GM23338 (cell line): ENCODE measurements at regions not wholly inside any gene's neighbourhood (a gene's known extent, or its start where the extent isn't known, plus 50 kb on each side); places are given as distances from the start of the nearest gene placed in this dataset.

Experiments used
- ATAC-seq: fragments of 200-7000 bp; cut with Tn5 transposase; 3 replicates; pipeline ENCODE4 v1.9.1; 2020
- DNase-seq: peaks from one replicate; pipeline ENCODE4 v3.0.0-alpha.2; 2015; ENCODE audit warnings: low spot score
- H2AFZ ChIP-seq: fragments of 200-600 bp; sonication (generic); 2 replicates; pipeline ENCODE4 v1.8.0; 2016; ENCODE audit warnings: antibody characterized with exemption, mild to moderate bottlenecking, moderate library complexity
- H3F3A ChIP-seq: fragments of 200-600 bp; sonication (generic); replicated peaks from 2 replicates; pipeline ENCODE4 v1.8.0; 2017; ENCODE audit warnings: antibody characterized with exemption, mixed run types, low read depth
- H3K27ac ChIP-seq: fragments of 200-600 bp; sonication (generic); 2 replicates; pipeline ENCODE4 v1.6.1; 2016; ENCODE audit warnings: low read depth
- H3K27me3 ChIP-seq: fragments of 200-600 bp; sonication (generic); 2 replicates; pipeline ENCODE4 v1.8.0; 2016; ENCODE audit warnings: mild to moderate bottlenecking, mixed run types, moderate library complexity; ENCODE audit not compliant: insufficient read depth
- H3K36me3 ChIP-seq: fragments of 200-600 bp; sonication (generic); 2 replicates; pipeline ENCODE4 v1.8.0; 2016; ENCODE audit warnings: mild to moderate bottlenecking; ENCODE audit not compliant: insufficient read depth
- H3K4me1 ChIP-seq: fragments of 200-600 bp; sonication (generic); 2 replicates; pipeline ENCODE4 v1.8.0; 2016; ENCODE audit warnings: mild to moderate bottlenecking, moderate library complexity; ENCODE audit not compliant: insufficient read depth
- H3K4me2 ChIP-seq: fragments of 200-600 bp; sonication (generic); 2 replicates; pipeline ENCODE4 v1.7.1; 2017; ENCODE audit warnings: mixed run types
- H3K4me3 ChIP-seq: fragments of 200-600 bp; sonication (generic); 2 replicates; pipeline ENCODE4 v1.6.1; 2016; ENCODE audit warnings: mixed run types
- H3K79me2 ChIP-seq: fragments of 200-600 bp; sonication (generic); replicated peaks from 2 replicates; pipeline ENCODE4 v1.8.0; 2017; ENCODE audit warnings: mild to moderate bottlenecking; ENCODE audit not compliant: insufficient read depth
- H3K9me2 ChIP-seq: fragments of 200-600 bp; sonication (generic); 2 replicates; pipeline ENCODE4 v1.8.0; 2017; ENCODE audit not compliant: insufficient read depth
- H4K20me1 ChIP-seq: fragments of 200-600 bp; sonication (generic); replicated peaks from 2 replicates; pipeline ENCODE4 v1.8.0; 2017; ENCODE audit warnings: mild to moderate bottlenecking; ENCODE audit not compliant: insufficient read depth
- H3K27ac Mint-ChIP-seq: 2 replicates; pipeline ENCODE4 v1.8.0; 2020; ENCODE audit warnings: inconsistent platforms, mild to moderate bottlenecking, moderate library complexity, mixed read lengths
- H3K27me3 Mint-ChIP-seq: 3 replicates; pipeline ENCODE4 v1.8.0; 2022; ENCODE audit warnings: low read depth, mild to moderate bottlenecking, moderate library complexity, mixed read lengths, inconsistent platforms; ENCODE audit not compliant: insufficient read depth, poor library complexity
- H3K36me3 Mint-ChIP-seq: 3 replicates; pipeline ENCODE4 v1.8.0; 2021; ENCODE audit warnings: low read depth, mild to moderate bottlenecking, inconsistent platforms, moderate library complexity, mixed read lengths
- H3K4me1 Mint-ChIP-seq: 3 replicates; pipeline ENCODE4 v1.8.0; 2020; ENCODE audit warnings: mild to moderate bottlenecking, inconsistent platforms, mixed read lengths
- H3K4me3 Mint-ChIP-seq: 3 replicates; pipeline ENCODE4 v1.8.0; 2021; ENCODE audit warnings: moderate library complexity, mild to moderate bottlenecking, inconsistent platforms, mixed read lengths
- H3K9me3 Mint-ChIP-seq: 3 replicates; pipeline ENCODE4 v1.8.0; 2020; ENCODE audit warnings: moderate library complexity, mild to moderate bottlenecking, inconsistent platforms, mixed read lengths
- CREB1 ChIP-seq: fragments of 250-450 bp; sonication (Bioruptor Pico); IDR thresholded peaks from 2 replicates; pipeline ENCODE4 v1.5.0; 2020; ENCODE audit warnings: low read depth, mild to moderate bottlenecking, moderate library complexity
- CTCF ChIP-seq, 2 experiments: fragments of 200-600 bp in 1 of 2; sonication (generic) in 1 of 2; conservative IDR thresholded peaks; 2 replicates each; pipeline versions ENCODE4 v1.5.1 to v1.6.1; 2016 to 2017; ENCODE audit warnings: antibody characterized with exemption in 2 of 2, low read depth in 2 of 2, mild to moderate bottlenecking in 2 of 2, moderate library complexity in 1 of 2
- EZH2 ChIP-seq: fragments of 200-600 bp; sonication (generic); IDR thresholded peaks from one replicate; pipeline ENCODE4 v1.8.0; 2017; ENCODE audit warnings: antibody characterized with exemption, mild to moderate bottlenecking, low read depth; ENCODE audit not compliant: unreplicated experiment
- EZH2phosphoT487 ChIP-seq: fragments of 200-600 bp; sonication (generic); IDR thresholded peaks from one replicate; pipeline ENCODE4 v1.8.1; 2018; ENCODE audit warnings: antibody characterized with exemption; ENCODE audit not compliant: unreplicated experiment
- JUNB ChIP-seq: IDR thresholded peaks from one replicate; pipeline ENCODE4 v1.6.1; 2016; ENCODE audit warnings: antibody characterized with exemption; ENCODE audit not compliant: unreplicated experiment
- NANOG ChIP-seq: IDR thresholded peaks from 2 replicates; pipeline ENCODE4 v1.6.1; 2016; ENCODE audit warnings: antibody characterized with exemption, borderline replicate concordance
- POLR2AphosphoS5 ChIP-seq: IDR thresholded peaks from 2 replicates; pipeline ENCODE4 v1.6.1; 2016; ENCODE audit warnings: antibody characterized with exemption, low read depth
- STAT1 ChIP-seq: IDR thresholded peaks from one replicate; pipeline ENCODE4 v1.6.1; 2016; ENCODE audit warnings: antibody characterized with exemption; ENCODE audit not compliant: unreplicated experiment
- ZNF114 ChIP-seq: fragments of 250-450 bp; sonication (Bioruptor Pico); IDR thresholded peaks from 2 replicates; pipeline ENCODE4 v1.5.0; 2020; ENCODE audit warnings: mild to moderate bottlenecking, moderate library complexity
- ZNF331 ChIP-seq: fragments of 250-450 bp; sonication (Bioruptor Pico); IDR thresholded peaks from 2 replicates; pipeline ENCODE4 v1.5.0; 2020; ENCODE audit warnings: low read depth, mild to moderate bottlenecking, moderate library complexity
- ZNF462 ChIP-seq: fragments of 250-450 bp; sonication (Bioruptor Pico); IDR thresholded peaks from 2 replicates; pipeline ENCODE4 v1.5.0; 2020; ENCODE audit warnings: mild to moderate bottlenecking, moderate library complexity

GRCh38 chr11:121889931-121890330, 226.1 kb downstream of the BLID start:
- no peaks in the 10 kb centered on the region for H3F3A ChIP-seq
- H3K36me3 ChIP-seq: no peaks in the 10 kb centered on the region
- DNase-seq (no peak), ATAC-seq (no peak)
- H4K20me1 ChIP-seq: no peaks in the 10 kb centered on the region
- Mint-ChIP-seq H3K27ac (no peak overlapping the region), H3K27me3 (no peaks in the 10 kb centered on the region), H3K4me1 (peaks cover 12% of the 10 kb centered on the region; the same call in 2 of the 3 replicates), H3K9me3 (no peaks in the 10 kb centered on the region), H3K4me3 (no peak overlapping the region), H3K36me3 (no peaks in the 10 kb centered on the region)
- H3K27me3 ChIP-seq: no peaks in the 10 kb centered on the region
- no peak for TF ChIP-seq ZNF462 (CRISPR knock-in tag)
- H3K79me2 ChIP-seq: no peaks in the 10 kb centered on the region
- H3K27ac ChIP-seq: no peak overlapping the region
- H3K4me1 ChIP-seq: peaks cover 22% of the 10 kb centered on the region; the same call in 1 of the 2 replicates
- no peak overlapping the region for H3K4me2 ChIP-seq
- no peak overlapping the region for H3K4me3 ChIP-seq
- H3K9me2 ChIP-seq: peaks cover 24% of the 10 kb centered on the region
- no peak overlapping the region for H2AFZ ChIP-seq

GRCh38 chr11:121889186-121889585, 226.8 kb downstream of the BLID start:
- Mint-ChIP-seq H3K36me3 (no peaks in the 10 kb centered on the region), H3K4me1 (peaks cover 12% of the 10 kb centered on the region; the same call in 2 of the 3 replicates), H3K4me3 (no peak overlapping the region), H3K9me3 (no peaks in the 10 kb centered on the region), H3K27me3 (no peaks in the 10 kb centered on the region), H3K27ac (no peak overlapping the region)
- TF ChIP-seq ZNF331 (no peak), EZH2phosphoT487 (no peak), CREB1 (CRISPR knock-in tag) (no peak), NANOG (no peak), ZNF114 (CRISPR knock-in tag) (no peak), STAT1 (no peak), CTCF (conservative IDR thresholded peaks at IDR 0.05; ENCODE audit: low read depth in 2 of 2) (no peak), POLR2AphosphoS5 (no peak), JUNB (no peak), EZH2 (no peak)
- Histone ChIP-seq H3K4me1 (peaks cover 22% of the 10 kb centered on the region; the same call in 1 of the 2 replicates), H3K27ac (no peak overlapping the region), H3K4me2 (no peak overlapping the region), H3K79me2 (no peaks in the 10 kb centered on the region), H3F3A (no peaks in the 10 kb centered on the region), H3K9me2 (peaks cover 17% of the 10 kb centered on the region), H3K4me3 (no peak overlapping the region), H3K27me3 (no peaks in the 10 kb centered on the region), H2AFZ (no peak overlapping the region), H3K36me3 (no peaks in the 10 kb centered on the region), H4K20me1 (no peaks in the 10 kb centered on the region)
- ATAC-seq (no peak), DNase-seq (no peak)
